Chondrocyte (in vitro differentiated cells): ENCODE measurements at regions not wholly inside any gene's neighbourhood (a gene's known extent, or its start where the extent isn't known, plus 50 kb on each side); places are given as distances from the start of the nearest gene placed in this dataset.

Experiments
- DNase-seq: peaks from one replicate; pipeline ENCODE4 v3.0.0; 2021; ENCODE audit warnings: mixed read lengths, low spot score
- H3K27ac Mint-ChIP-seq: one replicate; pipeline ENCODE4 v1.8.0; 2021; ENCODE audit warnings: mild to moderate bottlenecking, moderate library complexity, mixed read lengths; ENCODE audit not compliant: unreplicated experiment
- H3K27me3 Mint-ChIP-seq: 2 replicates; pipeline ENCODE4 v1.8.0; 2021; ENCODE audit warnings: low read depth, mixed read lengths
- H3K36me3 Mint-ChIP-seq: 2 replicates; pipeline ENCODE4 v1.8.0; 2021; ENCODE audit warnings: low read depth, mixed read lengths
- H3K4me1 Mint-ChIP-seq: 2 replicates; pipeline ENCODE4 v1.8.0; 2021; ENCODE audit warnings: low read depth, mild to moderate bottlenecking, mixed read lengths
- H3K4me3 Mint-ChIP-seq: one replicate; pipeline ENCODE4 v1.8.0; 2021; ENCODE audit warnings: mild to moderate bottlenecking, moderate library complexity, mixed read lengths; ENCODE audit not compliant: unreplicated experiment
- H3K9me3 Mint-ChIP-seq: 2 replicates; pipeline ENCODE4 v1.8.0; 2021; ENCODE audit warnings: low read depth, mixed read lengths
- CTCF ChIP-seq: fragments of 200-600 bp; sonication (generic); IDR thresholded peaks from 2 replicates; pipeline ENCODE4 v1.5.0; 2021; ENCODE audit warnings: antibody characterized with exemption, mild to moderate bottlenecking, moderate library complexity

- H3K36me3 Mint-ChIP-seq = peaks cover 1% of the 10 kb centered on the region
- H3K27me3 Mint-ChIP-seq = no peaks in the 10 kb centered on the region
- H3K4me3 Mint-ChIP-seq = no peak overlapping the region
- no peak for DNase-seq
- H3K27ac Mint-ChIP-seq = no peak overlapping the region
- H3K9me3 Mint-ChIP-seq = peaks cover 12% of the 10 kb centered on the region
- peaks cover 13% of the 10 kb centered on the region for H3K4me1 Mint-ChIP-seq
- TF ChIP-seq CTCF = no peak
Measured at GRCh38 chr4:123846092-123846491, 449.5 kb downstream of the SPRY1 start.

GRCh38 chr4:123846561-123846960 lies 450.0 kb downstream of the SPRY1 start:
- H3K4me1 Mint-ChIP-seq = peaks cover 13% of the 10 kb centered on the region
- no peaks in the 10 kb centered on the region for H3K27me3 Mint-ChIP-seq
- no peak overlapping the region for H3K4me3 Mint-ChIP-seq
- peaks cover 1% of the 10 kb centered on the region for H3K36me3 Mint-ChIP-seq
- peaks cover 12% of the 10 kb centered on the region for H3K9me3 Mint-ChIP-seq
- DNase-seq = no peak
- no peak for TF ChIP-seq CTCF
- no peak overlapping the region for H3K27ac Mint-ChIP-seq

GRCh38 chr4:123848606-123849005 lies 452.0 kb downstream of the SPRY1 start:
- Mint-ChIP-seq H3K4me1 (peaks cover 3% of the 10 kb centered on the region), H3K27me3 (no peaks in the 10 kb centered on the region), H3K4me3 (no peak overlapping the region), H3K9me3 (peaks cover 6% of the 10 kb centered on the region), H3K36me3 (no peaks in the 10 kb centered on the region), H3K27ac (no peak overlapping the region)
- no peak for DNase-seq
- TF ChIP-seq CTCF = no peak

- Mint-ChIP-seq H3K36me3 (no peaks in the 10 kb centered on the region), H3K27ac (no peak overlapping the region), H3K9me3 (peaks cover under 1% of the 10 kb centered on the region), H3K4me1 (no peaks in the 10 kb centered on the region), H3K27me3 (no peaks in the 10 kb centered on the region), H3K4me3 (no peak overlapping the region)
- no peak for TF ChIP-seq CTCF
- DNase-seq = no peak
Measured at GRCh38 chr4:123849495-123849894, 452.9 kb downstream of the SPRY1 start.

- no peak for DNase-seq
- H3K4me3 Mint-ChIP-seq = no peak overlapping the region
- no peaks in the 10 kb centered on the region for H3K27me3 Mint-ChIP-seq
- no peak for TF ChIP-seq CTCF
- no peak overlapping the region for H3K27ac Mint-ChIP-seq
- no peaks in the 10 kb centered on the region for H3K4me1 Mint-ChIP-seq
- no peaks in the 10 kb centered on the region for H3K9me3 Mint-ChIP-seq
- no peaks in the 10 kb centered on the region for H3K36me3 Mint-ChIP-seq
Measured at GRCh38 chr4:123851521-123851920, 454.9 kb downstream of the SPRY1 start.
